NOMO-1 (cell line): ENCODE measurements at regions not wholly inside any gene's neighbourhood (a gene's known extent, or its start where the extent isn't known, plus 50 kb on each side); places are given as distances from the start of the nearest gene placed in this dataset.

Source experiments
- DNase-seq, 2 experiments: peaks; one replicate each; lab custom pipeline; 2025; ENCODE audit not compliant: unreplicated experiment in 2 of 2; lab: John Stamatoyannopoulos, UW

DNA sequence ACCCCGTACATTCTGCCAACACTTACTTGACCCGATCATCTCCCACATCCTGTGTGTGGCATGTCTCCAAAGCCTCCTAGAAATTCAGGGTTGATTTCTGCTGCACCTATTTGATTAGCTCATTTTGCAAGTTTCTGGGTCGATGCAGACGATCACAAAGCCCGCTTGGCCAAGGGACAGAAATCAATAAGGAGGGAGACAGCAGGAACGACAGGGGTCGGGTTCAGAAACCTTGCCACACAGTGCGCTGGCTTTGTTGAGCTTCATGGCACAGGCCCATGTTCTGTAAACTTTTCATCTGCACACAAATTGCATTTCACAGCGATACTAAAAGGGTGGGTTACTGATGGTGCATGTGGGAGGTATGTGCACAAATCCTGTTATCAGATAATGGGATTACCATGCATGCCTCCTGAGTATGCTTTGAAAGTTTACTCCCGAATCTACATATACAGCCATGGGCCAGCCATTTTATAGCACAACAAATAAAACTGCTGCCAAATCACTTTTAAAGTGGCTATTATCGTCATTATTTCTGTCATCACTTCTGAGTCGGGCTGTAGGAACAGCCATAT is 95.9 kb upstream of the ATP11B start:
- no peak for DNase-seq

DNA sequence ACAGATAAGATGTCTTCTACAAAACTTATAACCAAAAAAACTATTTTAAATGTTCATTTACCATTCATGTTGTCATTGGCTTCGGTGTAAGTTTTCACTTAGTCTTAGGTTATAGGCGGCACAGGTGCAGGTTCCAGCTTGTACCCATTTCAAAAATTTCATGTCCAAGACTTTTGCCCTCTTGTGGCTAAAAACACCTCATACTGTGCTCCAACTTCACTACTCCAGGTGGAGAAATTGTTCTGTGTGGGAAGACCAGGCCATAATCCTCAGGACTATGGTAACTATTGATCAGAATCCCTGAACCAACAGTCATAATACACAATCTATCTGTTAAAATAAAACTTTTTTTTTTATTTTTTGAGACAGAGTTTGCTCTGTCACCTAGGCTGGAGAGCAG is 95.2 kb upstream of the ATP11B start:
- no peak for DNase-seq

DNA sequence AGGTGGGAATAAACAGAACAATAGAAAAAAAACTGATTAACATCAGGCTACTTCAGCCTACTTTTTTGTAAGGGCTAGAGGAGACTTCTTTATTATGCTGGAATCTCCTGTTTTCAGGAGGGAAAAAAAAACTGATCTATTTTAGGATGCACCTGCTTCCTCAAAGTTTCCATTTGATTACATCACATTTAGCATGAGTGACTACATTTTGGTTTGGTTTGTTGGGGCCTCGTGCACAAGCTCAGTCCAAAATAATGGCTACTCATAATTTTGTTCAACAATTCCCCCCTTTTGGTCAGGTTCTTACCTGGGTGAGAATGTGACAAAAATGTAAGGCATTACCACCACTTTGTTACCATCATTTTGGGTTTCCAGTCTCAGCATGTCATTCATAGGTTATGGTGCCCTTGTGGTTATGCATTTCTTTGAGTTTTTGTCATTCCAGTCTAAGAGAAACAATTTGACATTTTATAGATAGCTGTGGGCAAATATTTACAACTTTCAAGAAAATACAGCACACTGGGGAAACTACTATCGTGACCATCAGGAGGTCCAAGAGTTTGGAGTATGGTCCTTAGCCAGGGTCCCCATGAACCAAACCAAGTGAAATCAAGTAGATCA is 93.6 kb upstream of the ATP11B start:
- DNase-seq: no peak

DNA sequence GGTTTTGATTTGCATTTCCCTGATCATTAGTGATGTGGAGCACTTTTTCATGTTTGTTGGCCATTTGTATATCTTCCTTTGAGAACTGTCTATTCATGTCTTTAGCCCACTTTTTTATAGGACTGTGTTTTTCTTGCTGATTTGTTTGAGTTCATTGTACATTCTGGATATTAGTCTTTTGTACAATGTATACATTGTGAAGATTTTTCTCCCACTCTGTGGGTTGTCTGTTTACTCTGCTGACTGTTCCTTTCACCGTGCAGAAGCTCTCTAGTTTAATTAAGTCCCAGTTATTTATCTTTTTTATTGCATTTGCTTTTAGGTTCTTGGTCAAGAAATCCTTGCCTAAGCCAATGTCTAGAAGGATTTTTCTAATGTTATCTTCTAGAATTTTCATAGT is 91.1 kb upstream of the ATP11B start:
- DNase-seq: no peak

DNA sequence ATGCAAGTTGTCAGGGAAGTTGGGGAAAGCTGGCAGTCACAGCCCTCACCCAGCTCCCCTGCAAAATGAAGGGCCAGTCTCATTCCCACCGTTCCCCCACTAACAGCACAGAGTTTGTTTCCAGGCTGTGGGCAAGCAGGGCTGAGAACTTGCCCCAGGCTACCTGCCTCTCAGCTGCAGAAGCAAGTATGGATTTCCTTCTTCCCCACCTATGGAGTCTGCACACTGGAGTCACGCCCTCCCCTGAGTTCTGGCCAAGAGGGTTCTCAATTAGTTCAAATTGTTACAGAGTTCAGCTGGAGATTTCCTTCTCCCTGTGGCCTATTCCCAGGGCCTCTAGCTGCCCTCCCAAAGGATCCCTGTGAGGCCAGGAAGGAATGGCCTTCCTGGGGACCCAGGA is 90.1 kb upstream of the ATP11B start:
- DNase-seq: no peak

DNA sequence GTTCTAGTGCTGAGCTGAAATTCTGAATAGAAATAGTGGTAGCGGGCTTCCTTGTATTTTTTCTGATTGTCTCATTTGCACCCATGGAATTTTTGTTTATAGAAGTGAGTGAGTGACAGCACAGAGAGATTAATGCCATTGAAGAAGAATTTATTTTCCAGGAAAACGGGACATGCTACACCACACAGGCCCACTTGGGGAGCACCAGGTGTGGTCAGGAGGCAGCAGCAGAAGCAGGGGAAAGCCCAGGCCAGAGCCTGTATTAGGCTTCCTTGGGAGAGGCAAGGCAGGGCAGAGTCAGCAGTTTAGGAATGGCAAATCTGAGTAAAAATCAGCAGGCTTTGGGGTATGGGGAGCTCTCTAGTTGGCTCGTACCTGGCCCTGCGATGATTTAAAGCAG is 88.4 kb upstream of the ATP11B start:
- no peak for DNase-seq

DNA sequence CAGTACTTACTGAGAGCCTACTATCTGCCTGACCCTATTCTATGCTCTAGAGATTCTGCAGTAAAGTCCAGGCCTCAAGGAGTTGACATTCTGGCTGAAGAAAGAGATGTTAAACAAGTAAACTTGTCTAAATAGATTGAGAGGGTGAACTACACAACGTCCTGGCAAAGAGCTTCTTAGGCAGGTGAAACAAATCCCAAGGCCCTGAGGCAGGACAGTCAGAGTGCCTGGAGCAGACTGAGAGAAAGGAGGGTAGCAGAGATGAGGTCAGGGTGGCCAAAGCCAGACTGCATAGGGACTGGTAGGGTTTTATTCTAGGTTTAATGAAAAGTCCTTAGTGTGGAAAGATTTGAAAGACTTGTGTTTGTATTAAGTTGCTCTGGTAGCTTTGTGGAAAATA is 84.5 kb upstream of the ATP11B start:
- DNase-seq: no peak

DNA sequence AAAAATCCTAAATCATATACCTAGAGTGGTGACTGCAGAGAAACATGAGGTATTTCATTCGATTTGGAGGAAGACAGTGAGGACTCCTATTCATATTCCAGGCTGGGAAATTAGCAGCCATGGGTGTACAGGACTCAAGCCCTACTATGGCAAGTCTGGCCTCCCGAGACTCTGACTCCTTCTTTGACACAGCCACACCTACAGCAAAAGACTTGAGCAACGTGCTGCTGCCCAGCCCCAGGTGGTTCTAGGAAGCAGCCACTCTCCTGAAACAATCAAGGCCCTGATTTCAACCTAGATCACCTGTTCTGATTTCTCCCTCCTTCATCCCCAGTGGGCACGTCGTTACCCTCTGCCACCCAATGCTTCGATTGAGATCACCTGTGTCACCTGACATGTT is 84.0 kb upstream of the ATP11B start:
- no peak for DNase-seq

DNA sequence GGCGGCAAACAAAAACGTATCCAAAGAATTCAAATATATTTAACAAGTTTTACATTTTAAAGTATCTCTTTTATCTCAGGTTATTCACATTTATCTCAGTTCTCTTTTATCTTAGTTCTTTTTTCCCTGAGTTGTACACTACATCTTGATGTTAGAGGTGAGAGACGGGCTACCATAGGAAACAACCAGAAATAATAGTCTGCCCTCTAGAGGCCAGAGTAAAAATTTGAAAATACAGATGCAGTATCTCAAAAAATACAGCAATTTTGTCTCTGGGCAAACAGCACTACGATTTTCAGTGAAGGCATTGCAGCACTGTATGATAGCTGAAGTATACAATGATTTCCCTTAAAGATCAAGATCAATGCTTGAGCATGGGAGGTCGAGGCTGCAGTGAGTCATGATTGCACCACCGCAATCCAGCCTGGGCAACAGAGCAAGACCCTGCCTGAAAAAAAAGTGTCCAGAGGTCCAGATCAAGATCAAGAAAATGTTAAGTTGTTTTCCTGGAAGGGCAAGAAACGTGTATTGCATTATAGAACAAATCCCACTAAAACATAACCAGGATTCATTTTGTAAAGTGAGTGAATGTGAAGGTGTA is 82.6 kb upstream of the ATP11B start:
- peak; percentile 23 to 62 for DNase-seq

DNA sequence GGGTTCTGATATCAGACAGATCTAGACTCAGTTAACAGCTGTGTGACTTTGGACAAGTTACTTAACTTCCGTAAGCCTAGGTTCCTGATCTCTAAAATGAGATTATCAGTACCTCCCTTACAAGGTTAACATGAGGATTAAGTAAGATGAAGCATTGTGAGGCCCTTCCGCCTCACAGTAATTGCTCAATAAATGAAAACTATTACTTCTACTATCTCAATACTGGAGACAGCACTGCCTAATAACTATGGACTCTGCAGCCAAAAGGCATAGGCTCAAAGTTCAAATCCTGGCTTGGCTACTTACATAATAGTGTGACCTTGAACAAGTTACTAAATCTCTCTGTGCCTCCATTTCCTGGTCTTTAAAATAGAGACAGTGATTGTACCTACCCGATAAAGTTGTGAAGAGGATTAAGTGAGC is 82.0 kb upstream of the ATP11B start:
- DNase-seq: peak; percentile 86 to 95

DNA sequence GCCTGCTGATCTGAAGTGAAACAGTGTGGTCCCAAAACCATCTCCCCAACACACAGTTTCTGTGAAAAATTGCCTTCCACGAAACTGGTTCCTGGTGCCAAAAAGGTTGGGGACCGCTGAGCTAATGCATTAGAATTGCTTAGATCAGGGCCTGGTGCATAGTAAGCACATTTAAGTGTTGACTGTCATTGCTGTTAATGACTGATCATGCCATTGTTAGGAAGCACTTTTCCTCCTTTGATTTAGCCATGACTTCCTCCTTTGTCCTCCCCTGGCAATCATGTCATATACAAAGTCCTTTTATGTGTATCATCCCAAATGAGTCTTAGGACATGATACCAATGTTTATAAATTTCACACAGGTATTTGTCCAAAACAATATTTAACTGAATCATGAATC is 81.5 kb upstream of the ATP11B start:
- no peak for DNase-seq

DNA sequence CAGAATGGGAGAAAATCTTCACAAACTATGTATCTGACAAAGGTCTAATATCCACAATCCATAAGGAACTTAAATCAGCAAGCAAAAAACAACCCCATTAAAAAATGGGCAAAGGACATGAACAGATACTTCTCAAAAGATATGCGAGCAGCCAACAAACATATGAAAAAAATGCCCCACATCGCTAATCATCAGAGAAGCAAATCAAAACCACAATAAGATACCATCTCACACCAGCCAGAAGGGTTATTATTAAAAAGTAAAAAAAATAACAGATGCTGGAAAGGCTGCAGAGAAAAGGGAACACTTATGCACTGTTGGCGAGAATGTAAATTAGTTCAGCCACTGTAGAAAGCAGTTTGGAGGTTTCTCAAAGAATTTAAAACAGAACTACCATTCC is 80.2 kb upstream of the ATP11B start:
- DNase-seq: no peak

DNA sequence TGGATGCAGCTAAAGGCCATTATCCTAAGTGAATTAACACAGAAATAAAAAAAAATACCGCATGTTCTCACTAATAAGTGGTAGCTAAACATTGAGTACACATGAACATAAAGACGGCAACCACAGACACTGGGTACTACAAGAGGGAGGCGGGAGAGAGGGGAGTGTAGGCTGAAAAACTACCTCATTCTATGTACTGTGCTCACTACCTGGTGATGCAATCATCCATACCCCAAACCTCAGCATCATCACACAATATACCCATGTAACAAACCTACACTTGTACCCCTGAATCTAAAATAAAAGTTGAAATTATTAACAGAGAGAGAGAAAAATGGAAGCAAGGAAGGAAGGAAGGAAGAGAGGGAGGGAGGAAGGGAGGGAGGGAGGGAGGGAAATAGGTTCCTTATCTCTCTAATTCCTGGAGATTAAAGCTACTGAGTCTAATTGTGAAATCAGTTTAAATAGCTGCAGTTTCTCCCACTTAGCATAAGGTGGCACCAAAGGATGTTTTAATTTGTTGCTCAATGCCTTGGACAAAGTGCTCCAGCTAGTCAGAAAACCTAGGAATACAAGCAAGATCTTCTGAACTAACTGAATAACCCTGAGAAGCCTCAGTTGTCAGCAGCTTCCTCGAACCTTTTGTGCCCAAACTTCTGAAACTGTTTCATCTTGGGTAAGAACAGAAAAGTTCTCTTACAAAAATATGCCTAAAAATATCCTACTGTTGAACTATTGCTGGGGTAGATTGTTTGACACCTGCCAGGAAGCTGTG is 79.4 kb upstream of the ATP11B start:
- DNase-seq: peak; percentile 49 to 88

DNA sequence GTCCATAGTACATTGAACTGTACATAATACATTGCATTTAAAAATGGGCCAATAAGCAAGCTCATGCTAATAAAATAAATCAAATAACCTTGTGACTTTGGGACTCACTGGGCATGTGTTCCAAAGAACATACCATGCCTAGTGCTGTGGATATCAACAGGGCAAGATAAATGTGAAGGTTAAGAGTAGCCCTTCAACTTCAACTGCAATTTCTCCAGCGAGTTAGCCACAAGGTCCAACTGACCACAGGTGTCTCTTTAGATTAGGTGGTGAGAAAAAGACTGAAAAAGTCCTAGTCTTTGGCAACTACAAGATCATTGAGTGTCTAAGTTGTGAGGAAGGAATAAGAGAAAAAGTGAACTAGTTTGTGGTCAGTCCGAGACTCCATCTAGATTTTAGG is 78.3 kb upstream of the ATP11B start:
- no peak for DNase-seq

DNA sequence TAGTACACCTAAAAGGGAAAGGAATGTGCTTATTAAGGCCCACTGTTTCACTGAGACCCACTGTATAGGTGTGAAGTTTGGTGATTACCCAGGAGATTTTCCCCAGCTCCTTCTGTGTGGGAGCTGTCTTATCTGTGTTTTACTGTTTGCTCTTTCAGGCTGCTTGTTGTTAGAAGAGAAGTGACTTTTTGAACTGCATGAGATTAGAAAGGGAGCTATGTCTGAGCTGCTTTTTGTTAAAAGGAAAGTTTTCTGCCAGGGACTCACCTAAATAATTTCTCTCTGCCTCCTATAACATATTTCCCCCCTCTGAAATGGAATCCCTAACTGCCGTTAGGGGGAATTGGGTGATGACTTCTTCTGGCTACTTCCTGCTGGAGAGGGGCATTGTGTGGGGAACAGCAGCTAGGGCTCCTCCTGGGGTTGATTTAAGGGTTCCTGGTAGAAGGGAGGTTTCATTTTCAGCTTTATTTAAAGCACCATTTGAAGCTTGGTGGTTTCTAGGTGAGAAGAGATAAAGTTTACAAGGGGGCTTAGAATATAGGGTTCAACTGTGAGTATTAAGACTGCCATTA is 77.1 kb upstream of the ATP11B start:
- DNase-seq: no peak

DNA sequence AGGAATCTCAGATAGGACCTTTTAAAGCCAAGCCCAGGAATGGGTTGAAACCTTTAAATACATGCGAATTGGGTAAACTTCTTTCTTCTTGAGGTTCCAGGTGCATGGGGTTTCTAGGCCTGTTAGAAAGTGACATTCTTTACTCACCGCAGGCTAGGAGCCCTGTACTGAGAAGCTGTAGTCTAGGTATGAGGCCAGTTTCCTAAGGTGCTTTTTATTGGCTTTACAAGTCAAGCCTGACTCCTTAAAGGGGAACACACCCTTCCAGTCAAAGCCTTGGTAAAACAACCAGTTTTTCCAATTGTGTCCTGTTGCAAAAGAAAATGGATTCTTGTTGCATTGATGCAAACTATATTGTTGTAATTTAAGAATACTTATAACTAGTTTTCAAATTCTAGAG is 76.1 kb upstream of the ATP11B start:
- no peak for DNase-seq

DNA sequence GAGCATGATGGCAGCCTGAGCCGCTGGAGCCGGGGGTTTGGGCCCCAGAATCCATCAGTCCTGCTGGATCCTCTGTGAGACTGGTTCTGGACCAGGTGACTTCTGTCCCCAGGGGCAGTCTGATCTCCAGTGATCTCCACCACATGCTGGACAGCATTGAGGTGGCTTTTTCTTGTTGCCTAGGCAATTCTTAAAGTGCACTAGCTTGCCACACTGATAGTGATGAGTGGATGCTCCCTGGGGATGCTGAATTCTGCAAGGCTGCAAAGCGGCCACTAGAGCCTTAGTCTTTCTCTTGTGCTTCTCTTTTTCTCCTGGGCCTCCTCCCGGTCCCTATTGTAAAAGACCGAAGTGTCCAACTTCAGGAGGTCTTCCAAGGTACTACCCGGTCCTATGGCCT is 70.4 kb upstream of the ATP11B start:
- DNase-seq: no peak

DNA sequence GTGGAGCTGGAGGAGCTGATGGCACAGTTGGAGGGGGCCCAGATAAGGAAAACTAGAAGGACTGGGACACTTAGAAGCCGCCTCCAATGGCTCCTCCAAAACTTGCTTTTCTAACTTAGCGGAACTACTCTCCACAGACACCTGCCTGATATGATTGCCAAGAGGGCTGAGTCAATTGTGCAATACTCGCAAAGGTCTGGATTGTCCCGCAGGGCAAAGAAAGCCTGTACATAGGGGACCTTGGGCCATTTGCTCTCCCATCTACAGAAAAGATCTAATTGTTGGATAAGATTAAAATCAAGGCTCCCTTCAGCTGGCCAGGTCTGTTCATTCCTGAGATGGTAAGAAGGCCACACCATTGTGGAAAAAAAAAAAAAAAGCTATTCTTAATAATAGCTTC is 69.7 kb upstream of the ATP11B start:
- DNase-seq: no peak

DNA sequence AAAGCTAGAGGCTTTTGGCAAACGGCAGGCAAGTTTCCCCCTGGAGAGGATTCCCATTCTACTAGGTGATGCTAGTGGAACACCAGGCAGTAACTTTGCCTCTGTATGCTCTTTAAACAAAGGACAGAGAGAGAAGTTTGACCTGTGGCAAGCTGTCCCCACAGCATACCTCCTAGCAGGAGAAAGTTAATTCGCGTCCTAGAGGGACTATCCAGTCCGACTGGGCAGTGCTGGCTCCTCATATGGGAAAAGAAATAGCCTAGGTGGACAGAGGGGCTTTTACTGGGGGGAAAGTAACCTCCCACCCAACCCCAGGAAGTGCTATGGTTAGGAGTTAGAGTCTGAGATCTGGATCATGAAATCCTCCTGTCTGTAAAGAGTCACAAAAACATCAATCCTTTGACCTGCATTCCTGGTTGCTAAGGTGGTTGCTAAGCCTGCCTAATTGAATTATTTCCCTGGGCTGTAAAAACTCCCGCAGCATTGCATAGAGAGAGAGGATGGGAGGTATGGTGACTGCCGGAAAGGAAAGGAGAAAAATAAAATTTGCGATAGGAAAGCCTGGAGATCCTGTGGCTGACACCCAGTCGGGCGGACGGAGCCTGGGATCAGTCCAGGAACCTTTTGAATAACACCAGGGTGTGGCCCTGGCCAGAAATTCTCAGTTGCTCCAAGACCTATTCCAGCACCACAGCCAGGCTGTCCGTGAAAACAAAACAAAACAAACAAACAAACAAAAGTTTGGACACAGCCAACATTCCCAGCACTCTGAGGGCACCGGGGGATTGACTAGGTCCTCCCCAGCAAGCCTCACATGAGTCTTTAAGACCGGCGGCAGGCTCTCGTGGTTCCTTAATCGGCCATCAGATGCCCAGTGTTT is 67.7 kb upstream of the ATP11B start:
- no peak for DNase-seq

DNA sequence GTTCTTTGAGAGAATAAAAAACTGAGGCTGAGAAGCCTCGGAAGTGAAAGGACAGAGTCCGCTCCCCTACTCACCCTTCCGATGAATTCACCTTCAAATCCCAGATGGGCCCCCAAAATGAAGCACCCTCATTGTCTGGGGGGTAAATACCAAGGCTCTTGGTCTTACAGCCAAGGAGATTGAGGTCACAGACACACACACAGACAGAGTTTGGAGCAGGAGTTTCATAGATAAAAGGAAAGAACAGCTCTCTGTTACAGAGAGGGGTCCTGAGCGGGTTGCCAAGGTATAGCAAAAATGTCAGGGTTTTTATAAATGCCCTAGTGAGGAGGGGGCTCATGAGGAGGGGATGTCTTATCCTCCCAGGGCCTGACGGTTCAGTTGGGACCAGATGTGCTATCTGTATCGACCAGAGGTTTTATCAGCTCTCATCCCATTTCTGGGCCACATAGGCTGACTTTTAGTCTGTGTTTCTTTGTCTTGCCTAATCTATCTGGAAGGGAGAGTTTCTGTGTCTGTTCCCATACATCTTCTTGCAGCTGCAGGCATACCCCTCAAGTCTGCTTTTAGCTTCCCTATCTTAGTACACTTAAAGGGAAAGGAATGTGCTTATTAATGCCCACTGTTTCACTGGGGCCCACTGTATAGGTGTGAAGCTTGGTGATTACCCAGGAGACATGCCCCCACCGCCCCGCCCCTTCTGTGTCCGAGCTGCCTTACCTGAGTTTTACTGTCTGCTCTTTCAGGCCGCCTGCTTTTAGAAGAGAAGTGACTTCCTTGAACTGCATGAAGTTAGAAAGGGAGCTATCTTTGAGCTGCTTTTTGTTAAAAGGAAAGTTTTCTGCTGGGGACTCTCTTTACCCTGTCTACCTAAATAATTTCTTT is 66.8 kb upstream of the ATP11B start:
- DNase-seq: no peak
